ENCODE measurements at regions not wholly inside any gene's neighbourhood (a gene's known extent, or its start where the extent isn't known, plus 50 kb on each side); places are given as distances from the start of the nearest gene placed in this dataset.

DNA sequence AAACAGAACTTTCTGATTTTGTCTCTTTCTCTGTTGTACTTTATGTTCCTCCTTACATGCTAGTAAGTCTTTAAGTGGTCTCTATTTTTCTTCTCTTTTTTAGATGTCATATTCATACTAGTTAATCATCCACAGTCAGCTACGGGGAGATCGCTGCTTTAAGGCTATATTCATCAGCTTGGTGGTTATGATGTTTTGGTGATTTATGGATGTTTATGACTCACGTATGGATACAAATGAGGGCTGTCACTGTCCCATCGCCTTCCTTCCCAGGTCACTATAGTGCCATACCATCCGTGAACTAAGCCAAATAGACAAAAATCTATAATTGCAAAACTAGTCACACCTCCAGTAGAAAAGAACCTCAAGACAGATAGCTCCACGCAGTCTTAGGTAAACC lies 296.8 kb upstream of the AADAT start:
- no peak for TF ChIP-seq EZH2 (IDR thresholded peaks at IDR 0.05; ENCODE audit: insufficient read depth, low read length)
- no peak for TF ChIP-seq CTCF (IDR thresholded peaks at IDR 0.05; ENCODE audit: insufficient read depth, low read depth, low read length)

Measured in astrocyte (in vitro differentiated cells and primary cell).